HG02852 (cell line): ENCODE measurements at regions not wholly inside any gene's neighbourhood (a gene's known extent, or its start where the extent isn't known, plus 50 kb on each side); places are given as distances from the start of the nearest gene placed in this dataset.
"Not testable (repeated sequence)": the region's sequence is repeated elsewhere in the genome, so short reads cannot be mapped to it uniquely, and the experiment has no call there.

Source experiments
- ATAC-seq: cut with Tn5 transposase; IDR thresholded peaks from one replicate; pipeline ENCODE4 v1.9.1; 2021; ENCODE audit warnings: mild to moderate bottlenecking, moderate library complexity; ENCODE audit not compliant: unreplicated experiment

DNA sequence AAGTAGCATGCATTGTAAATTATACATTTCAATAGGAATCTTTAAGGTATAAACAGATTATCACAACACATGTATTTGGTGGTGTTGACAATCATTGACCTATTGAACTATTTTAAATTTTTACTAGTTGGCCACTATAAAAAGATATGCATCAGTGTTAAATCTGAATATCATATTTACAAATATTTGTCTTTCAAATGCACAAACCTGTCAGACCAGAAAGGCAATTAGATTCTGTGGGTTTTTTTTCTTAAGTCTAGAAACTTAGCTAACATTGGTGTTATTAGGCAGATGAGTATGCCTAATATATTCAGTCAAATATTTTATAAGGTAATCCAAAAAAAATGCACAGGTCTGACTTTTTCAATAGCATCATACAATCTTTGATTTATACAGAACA lies 241.4 kb upstream of the DGKB start:
- ATAC-seq: no peak

DNA sequence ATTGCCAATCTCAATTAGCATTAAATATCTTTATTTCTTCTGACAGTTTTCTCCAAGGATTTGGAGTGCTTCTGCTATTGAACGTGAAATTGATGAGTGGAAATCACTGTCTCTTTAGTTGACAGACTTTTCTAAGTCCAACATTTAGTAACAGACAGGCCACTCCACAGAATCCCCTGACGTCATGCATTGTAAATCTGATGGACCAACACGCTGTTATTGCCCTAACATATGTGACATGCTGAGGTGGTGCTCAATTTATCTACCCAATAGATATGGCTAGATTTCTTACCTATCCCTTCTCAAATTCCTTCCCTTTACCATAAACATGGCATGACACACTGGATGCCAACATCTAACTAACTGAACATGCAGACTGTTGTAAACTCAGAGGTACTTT lies 240.6 kb upstream of the DGKB start:
- no peak for ATAC-seq

DNA sequence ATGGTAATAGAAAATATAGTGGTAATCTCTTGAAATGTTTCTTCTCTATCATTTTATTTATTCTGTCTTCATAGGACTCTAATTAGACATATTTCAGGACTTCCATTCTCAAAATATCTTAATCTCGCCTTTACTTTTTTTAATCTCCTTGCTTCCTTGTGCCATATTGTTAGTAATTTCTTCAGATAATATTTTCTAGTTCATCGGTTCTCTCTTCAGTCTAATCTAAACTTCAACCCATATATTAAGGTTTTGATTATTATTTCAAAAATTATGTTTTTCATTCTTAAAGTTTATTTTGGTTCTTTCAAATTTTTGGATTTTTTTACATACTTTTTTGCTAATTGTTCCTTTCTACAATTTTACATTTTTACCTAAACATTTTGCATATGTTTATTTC lies 237.9 kb upstream of the DGKB start:
- no peak for ATAC-seq

DNA sequence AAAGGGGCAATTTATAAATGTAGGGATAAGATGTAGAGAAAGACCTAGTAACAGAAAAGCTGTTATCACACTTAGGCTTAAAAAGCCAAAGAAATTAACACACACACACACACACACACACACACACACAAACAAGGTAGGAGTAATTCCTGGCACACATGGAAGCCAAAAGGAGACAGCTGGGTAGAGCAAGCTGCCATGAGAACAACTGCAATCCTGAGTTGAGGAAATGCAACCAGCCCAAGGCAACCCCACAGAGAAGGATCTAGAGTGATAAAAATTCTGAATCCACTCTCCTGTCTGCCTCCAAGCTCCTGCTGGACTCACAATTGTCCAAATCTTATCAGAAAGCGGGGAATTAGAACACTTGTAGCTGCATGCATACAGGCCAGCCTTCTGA lies 229.1 kb upstream of the DGKB start:
- ATAC-seq: no peak

DNA sequence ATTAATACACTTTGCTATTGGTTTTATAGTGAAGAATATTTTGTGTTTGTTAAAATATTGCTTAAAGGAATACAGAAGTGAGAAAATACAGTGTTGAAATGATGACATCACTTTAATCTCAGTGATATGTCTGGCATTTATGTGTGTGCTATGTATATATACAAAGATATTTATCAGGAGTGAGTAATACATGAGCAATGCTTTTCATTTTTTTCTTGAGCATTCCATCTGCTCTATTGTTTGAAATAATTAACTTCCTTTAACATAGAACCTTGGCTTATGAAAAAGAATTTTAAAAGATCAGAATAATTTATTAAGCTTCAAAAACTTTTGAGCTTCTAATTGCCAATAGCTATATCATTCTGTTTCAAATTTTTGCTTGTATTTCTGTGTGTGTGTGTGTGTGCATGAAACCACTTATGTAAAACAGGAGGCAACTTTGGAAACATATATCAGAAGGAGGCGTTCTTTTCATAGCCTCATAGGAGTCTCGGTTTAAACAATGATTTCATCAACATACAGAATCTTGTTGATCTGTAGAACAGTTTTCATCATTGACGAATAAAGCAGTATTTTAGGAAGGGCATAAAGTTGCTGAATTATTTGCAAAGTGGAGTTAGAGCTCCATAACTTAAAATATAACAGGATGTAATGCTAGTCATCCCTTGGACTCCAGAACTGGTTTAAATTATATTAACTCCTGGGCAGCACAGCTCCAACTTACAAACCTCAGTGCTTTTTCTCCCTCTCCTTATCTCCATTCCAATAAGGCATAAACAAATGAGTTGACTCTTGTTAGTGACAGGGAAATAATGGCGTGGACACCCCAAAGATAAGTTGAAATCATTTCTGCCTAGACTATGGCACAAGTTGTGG lies 228.4 kb upstream of the DGKB start:
- ATAC-seq: no peak

DNA sequence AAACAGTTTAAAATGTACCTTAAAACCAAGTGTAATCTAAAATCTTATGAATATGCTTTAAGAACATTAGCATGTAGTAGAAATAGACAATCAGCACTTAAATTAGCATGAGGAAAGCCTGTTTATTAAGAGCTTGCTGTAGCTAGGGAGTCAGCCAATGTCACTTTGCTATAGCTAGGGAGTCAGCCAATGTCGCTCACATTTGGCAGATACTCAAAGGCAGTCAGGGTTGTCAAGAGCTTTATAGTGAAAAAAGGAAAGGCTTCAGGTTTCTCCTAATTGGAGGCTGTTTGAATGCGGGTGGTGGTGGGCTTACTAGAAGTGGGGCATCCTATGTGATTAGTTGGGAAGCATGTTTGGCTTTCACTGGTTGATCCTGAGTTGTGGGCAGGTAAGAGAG lies 226.2 kb upstream of the DGKB start:
- no peak for ATAC-seq

DNA sequence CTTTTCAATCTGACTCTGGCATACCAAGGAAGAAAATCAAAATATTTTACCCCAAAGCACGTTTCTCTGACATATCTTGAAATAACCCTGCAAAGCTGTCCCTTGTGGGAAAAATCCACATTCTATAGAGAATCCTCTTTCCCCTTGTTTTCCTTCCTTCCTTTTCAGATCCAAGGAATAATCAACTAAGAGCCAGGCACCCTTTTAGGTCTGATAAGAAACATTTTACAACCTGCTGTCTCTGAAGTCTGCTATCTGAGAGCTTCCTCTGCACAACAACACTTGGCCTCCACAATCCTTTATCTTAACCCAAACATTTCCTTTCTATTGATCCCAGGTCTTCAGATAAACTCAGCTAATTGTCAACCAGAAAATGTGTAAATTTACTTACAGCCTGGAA lies 224.1 kb upstream of the DGKB start:
- ATAC-seq: not testable (repeated sequence)

DNA sequence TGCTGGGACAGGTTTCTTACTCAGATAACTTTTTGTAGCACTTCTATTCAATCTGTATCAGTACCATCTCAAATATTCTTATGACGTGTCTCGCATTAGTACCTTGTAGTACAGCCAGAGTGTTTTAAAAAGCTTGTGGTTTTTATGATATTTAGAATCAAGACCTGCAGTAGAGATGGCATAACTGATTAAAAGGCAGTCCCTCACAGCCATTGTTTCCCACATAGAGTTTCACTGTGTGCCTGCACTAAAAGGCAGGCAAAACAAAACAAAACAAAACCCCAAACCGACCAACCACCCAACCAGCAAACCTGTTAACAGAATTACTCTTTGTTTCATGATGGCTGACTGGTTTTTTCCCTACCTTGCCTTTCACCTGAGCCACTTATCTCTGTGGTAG lies 221.3 kb upstream of the DGKB start:
- ATAC-seq: no peak

DNA sequence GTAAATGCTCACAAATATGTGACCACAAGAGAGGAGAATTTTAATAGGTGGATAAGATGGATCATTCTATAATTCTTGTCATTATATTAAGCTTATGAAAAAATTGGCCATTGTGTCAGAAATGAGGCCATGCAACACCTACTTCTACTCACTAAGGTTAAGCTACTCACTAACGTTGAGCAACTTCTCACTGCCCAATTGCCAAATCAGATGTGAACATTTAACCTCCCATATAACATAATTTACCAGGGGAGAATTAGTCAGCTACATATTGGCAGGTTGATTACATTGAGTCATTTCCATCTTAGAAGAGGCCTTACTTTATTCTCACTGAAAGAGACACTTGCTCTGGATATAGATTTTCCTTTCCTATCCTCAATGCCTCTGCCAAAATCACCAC lies 211.2 kb upstream of the DGKB start:
- ATAC-seq: no peak

DNA sequence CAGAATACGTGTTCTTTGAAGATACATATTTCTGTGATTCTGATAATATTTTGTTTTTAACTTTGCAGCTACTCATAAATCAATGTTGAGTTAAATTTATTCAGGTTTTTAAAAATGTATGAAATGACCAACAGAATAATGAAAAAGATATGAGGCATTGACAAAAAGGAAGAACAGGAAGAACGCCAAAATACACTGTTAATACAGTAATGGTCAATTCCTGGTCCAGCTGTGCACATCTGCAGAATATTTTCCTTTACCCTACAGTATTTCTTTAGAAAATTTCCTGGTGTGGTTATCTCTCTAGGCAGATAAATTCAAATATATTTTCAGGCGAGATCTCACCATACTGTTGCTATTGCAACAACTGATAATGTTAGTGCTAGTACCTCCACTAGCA lies 203.2 kb upstream of the DGKB start:
- ATAC-seq: no peak

DNA sequence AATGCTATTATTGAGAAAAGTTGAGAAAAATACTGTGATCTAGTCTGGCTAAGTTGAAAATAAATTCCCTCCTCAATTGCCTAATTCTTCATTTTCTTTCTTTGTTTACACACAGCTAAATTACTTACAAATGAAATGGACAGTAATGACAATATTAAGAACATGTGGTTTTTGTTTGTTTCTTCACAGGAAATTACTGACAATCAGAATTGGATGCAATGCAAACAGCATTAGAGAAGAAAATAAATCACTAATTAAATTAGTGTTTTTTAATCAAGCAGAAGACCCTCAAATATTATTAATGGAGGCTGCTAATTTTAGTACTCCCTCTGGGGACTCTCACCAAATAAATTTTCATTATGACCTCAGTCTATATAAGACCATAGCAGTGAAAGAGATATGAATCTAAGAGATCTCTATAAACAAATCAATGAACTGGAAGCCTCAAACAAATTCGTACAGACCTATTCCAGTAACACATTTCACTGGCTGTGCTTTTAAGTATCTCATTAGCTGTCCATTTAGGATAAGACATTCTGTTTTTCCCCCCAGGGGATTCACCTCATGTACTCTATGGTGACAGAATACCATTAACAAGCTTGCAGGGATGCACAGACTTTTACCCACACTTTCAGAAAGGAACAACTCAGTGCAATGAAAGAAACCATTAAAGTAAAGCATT lies 202.0 kb upstream of the DGKB start:
- no peak for ATAC-seq

DNA sequence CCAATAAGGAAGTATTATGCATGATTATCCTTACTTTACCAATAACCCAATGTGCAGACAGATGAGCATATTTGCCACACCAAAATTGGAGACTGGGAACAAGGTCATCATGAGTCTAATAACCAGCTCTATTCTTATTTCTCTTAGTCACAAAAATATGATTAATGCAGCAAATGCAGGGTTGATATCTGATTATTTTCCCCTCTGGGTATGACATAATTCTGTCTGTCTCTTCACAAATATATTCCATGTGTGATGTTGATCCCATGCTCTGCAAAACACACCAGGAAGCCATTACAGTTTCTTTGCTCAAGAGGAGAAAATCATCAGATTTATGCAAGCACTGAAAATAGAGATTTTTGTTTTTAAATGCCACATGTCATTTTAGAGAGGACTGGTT lies 196.5 kb upstream of the DGKB start:
- no peak for ATAC-seq

DNA sequence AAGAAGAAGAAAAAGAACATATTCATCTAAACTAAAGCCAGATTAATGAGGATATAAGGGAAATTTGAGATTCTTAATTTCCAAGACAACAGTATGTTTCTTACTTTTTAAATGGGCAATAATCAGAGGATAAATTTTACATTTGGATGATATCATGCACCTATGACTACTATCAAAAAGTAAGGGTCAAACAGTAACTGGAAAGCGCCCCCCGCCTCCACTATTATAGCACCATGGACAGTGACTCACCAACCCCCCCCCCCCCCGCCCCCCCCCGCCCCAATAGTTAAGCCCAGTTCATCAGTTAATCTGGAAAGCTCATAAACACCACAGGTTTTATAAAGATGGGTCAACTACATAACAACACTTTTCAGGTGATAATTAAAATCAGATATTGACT lies 194.3 kb upstream of the DGKB start:
- no peak for ATAC-seq

DNA sequence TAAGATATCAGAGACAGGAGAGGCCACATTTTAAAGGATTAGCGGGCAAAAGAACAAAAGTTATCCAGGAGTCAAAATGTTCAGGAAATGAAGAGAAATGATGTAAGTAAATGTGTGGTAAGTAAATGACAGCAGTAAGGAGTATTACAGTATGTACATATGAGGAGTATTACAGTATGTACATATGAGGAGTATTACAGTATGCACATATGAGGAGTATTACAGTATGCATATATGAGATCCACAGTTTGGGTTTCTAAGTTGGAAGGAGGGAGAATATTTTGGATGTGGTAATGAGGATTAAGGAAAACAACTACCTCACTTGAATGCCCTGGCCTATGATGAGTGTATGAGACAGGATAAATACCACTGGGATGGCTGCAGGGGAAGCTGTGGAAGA lies 192.4 kb upstream of the DGKB start:
- no peak for ATAC-seq

DNA sequence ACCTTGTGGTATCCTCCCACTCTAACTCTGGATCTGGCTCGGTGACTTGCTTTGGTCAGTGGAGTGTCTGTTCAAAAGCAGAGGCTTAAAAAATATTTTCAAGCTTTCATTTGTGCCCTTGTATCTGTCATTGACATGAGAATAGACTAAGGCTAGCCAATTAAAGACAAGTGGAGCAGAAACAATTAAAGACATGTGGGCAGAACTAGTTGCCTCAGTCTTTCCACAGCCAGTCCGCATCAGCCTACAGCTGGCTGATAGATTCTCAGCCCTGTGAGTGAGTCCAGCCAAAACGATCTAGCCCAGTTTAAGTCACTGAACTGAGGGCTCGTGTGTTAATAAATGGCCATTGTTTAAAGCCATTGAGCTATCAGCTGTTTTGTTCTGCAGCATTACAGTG lies 185.2 kb upstream of the DGKB start:
- no peak for ATAC-seq

DNA sequence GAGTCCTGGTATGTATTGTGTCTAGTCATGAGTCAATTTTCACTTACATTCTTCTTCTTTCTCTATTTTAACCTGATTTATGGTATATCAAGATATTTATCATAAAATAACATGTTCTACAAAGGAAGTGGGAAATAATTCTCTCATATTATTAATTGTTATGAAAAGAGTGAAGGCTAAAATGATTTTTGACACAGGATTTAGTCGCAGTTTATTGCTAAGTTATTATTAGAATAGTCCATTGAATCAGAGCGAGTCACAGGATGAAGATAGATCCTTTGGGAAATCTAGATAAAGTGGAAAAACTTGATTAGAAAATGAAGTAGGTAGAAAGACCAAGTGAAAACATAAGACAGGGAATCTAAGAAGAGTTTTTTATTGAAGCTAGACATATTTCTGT lies 184.3 kb upstream of the DGKB start:
- no peak for ATAC-seq

DNA sequence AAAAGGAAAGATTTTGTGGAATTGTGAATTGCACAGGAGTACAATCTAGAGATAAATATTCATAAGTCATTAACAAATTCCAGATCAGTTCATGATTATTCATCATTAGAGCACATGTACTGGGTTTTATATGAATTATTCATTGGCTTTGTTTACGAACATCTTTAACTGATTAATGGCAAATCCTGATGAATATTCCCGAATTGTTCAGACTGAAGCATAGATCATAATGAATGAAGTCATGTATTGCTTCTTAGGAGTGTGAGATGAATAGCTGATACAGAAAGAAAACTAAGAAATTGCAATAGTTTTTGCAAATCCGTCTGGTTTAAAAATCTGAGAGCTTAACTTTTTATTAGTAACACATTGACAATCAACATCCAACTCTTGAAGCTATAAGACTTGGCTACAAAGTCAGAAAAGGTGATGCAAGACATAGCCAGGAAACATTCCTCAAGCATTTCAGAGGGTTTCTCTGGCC lies 183.6 kb upstream of the DGKB start:
- ATAC-seq: no peak

DNA sequence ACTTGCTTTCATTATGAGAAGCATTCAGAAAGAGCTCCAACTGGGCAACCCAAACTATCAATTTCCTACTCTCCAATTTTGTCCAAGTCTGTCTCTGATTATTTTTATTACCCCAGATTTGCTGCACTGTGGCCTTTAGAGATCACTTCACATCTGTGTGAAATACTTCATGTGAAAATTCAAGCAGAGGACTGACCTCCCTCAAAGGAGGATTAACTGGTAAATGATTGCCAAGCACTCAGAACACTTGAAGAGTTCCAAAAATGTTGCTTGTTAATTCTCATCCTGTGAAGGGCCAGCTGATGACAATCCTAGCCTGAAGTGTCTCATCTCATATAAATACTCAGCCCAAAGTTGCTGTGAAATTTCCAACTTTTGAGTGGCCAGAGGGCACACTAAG lies 182.8 kb upstream of the DGKB start:
- ATAC-seq: no peak

DNA sequence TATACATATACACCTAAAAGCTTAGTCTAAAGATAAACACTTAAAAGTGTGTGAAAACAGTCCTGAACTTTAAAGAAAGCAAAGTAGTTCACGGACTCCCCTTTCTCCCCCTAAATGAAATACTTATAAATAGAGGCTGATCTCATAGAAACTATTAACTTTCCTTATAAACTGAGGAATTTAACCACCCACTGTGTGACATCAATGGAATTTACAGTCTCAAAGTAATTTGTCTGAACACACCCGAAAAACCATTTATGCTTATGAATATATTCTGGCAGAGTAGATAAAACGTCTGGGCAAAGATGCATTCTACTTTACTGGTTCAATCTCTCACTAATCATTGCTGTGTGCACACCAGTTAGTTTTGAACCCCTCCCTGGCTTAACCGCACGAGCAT lies 181.8 kb upstream of the DGKB start:
- no peak for ATAC-seq

DNA sequence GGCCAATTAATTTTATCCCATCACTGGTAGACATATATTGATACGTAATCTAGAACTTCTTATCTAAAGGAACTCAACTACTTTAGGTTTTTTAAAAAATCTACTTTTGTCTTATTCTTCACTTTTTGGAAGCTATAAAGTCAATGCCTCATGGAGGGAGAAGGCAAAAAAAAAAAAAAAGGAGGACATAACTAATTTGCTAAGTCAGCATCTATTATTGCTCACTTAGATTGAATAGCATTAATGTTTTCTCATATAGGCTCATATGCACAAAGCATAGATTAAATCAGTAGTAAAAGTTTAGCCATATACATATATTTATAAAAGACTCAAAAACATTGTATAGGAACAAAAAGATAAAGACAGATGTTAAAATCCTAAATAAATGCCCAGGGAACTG lies 179.3 kb upstream of the DGKB start:
- ATAC-seq: no peak

DNA sequence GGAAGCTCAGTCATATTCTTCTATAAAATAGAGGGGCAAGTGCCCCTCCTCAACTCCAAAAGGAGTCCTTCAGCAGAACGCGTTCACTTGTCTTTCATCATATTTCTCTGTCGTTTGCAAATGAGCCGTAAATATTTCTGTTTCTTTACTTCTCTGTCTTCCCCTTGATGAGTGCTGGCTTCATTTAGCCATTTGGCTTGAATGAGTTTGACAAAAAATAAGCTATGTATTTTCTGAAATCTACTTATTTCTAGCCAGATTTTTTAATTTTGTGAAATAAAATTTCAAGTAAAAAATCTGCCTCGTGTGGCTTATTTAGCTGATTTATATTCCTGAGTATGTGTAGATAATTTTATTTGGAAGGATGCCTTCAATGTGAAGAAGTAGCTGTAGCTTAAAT lies 170.8 kb upstream of the DGKB start:
- ATAC-seq: no peak

DNA sequence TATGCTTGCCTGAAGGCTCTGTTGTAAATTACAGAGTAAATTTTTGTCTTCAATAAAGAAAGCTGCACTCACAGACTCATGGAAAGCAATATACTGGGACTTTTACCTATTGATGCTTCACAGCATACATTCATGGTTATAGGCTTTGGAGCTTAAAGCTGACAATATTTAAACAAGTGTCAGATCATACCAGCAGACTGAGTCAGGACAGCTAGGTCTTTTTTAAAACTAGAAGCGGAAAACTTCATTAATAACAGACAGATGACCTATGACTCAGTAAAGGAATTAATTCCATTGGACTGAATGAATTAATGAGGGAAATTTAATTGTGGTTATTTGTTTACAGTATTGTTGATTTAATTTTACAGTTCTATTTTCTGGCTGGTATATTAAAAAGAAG lies 165.8 kb upstream of the DGKB start:
- ATAC-seq: no peak

DNA sequence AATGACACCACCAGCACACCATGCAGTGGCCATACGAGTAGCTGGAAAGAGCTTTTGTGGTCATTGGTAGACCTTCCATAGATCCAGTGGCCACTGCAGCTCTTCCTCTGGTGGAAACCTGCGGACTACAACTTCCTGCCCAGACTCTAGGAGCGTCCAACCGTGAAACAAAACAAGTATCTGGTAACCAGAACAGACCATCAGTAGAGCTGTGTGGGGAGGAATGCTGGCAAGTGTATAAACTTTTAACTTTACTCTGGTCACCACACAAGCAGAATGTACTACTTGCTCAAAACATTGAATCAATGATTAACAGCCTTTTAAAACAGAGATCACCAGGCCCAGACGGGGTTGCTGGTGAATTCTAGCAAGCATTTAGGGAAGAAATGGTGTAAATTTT lies 154.7 kb upstream of the DGKB start:
- ATAC-seq: no peak
